Chondrocyte (in vitro differentiated cells): ENCODE measurements at regions not wholly inside any gene's neighbourhood (a gene's known extent, or its start where the extent isn't known, plus 50 kb on each side); places are given as distances from the start of the nearest gene placed in this dataset.

Experiments
- DNase-seq: peaks from one replicate; pipeline ENCODE4 v3.0.0; 2021; ENCODE audit warnings: mixed read lengths, low spot score
- H3K27ac Mint-ChIP-seq: one replicate; pipeline ENCODE4 v1.8.0; 2021; ENCODE audit warnings: mild to moderate bottlenecking, moderate library complexity, mixed read lengths; ENCODE audit not compliant: unreplicated experiment
- H3K27me3 Mint-ChIP-seq: 2 replicates; pipeline ENCODE4 v1.8.0; 2021; ENCODE audit warnings: low read depth, mixed read lengths
- H3K36me3 Mint-ChIP-seq: 2 replicates; pipeline ENCODE4 v1.8.0; 2021; ENCODE audit warnings: low read depth, mixed read lengths
- H3K4me1 Mint-ChIP-seq: 2 replicates; pipeline ENCODE4 v1.8.0; 2021; ENCODE audit warnings: low read depth, mild to moderate bottlenecking, mixed read lengths
- H3K4me3 Mint-ChIP-seq: one replicate; pipeline ENCODE4 v1.8.0; 2021; ENCODE audit warnings: mild to moderate bottlenecking, moderate library complexity, mixed read lengths; ENCODE audit not compliant: unreplicated experiment
- H3K9me3 Mint-ChIP-seq: 2 replicates; pipeline ENCODE4 v1.8.0; 2021; ENCODE audit warnings: low read depth, mixed read lengths
- CTCF ChIP-seq: fragments of 200-600 bp; sonication (generic); IDR thresholded peaks from 2 replicates; pipeline ENCODE4 v1.5.0; 2021; ENCODE audit warnings: antibody characterized with exemption, mild to moderate bottlenecking, moderate library complexity

GRCh38 chr10:3579845-3580244 lies 205.2 kb downstream of the KLF6 start:
- no peak for TF ChIP-seq CTCF
- Mint-ChIP-seq H3K27me3 (no peaks in the 10 kb centered on the region), H3K36me3 (no peaks in the 10 kb centered on the region), H3K27ac (no peak overlapping the region), H3K4me1 (peaks cover 10% of the 10 kb centered on the region), H3K9me3 (no peaks in the 10 kb centered on the region), H3K4me3 (no peak overlapping the region)
- DNase-seq, result no peak

GRCh38 chr10:3578682-3579081 lies 206.3 kb downstream of the KLF6 start:
- H3K27ac Mint-ChIP-seq, result no peak overlapping the region
- no peaks in the 10 kb centered on the region for H3K36me3 Mint-ChIP-seq
- H3K4me3 Mint-ChIP-seq, result no peak overlapping the region
- H3K9me3 Mint-ChIP-seq, result no peaks in the 10 kb centered on the region
- TF ChIP-seq CTCF, result no peak
- H3K4me1 Mint-ChIP-seq, result peaks cover 10% of the 10 kb centered on the region
- H3K27me3 Mint-ChIP-seq, result no peaks in the 10 kb centered on the region
- no peak for DNase-seq

- DNase-seq, result no peak
- no peak overlapping the region for H3K27ac Mint-ChIP-seq
- peaks cover 10% of the 10 kb centered on the region for H3K4me1 Mint-ChIP-seq
- no peak for TF ChIP-seq CTCF
- H3K4me3 Mint-ChIP-seq, result no peak overlapping the region
- H3K9me3 Mint-ChIP-seq, result no peaks in the 10 kb centered on the region
- H3K36me3 Mint-ChIP-seq, result no peaks in the 10 kb centered on the region
- H3K27me3 Mint-ChIP-seq, result no peaks in the 10 kb centered on the region
These were observed 206.8 kb downstream of the KLF6 start for GRCh38 chr10:3578159-3578558.

- no peak for TF ChIP-seq CTCF
- Mint-ChIP-seq H3K9me3 (no peaks in the 10 kb centered on the region), H3K27me3 (no peaks in the 10 kb centered on the region), H3K4me3 (no peak overlapping the region), H3K4me1 (peaks cover 33% of the 10 kb centered on the region), H3K36me3 (no peaks in the 10 kb centered on the region), H3K27ac (no peak overlapping the region)
- no peak for DNase-seq
These were observed 210.6 kb downstream of the KLF6 start for GRCh38 chr10:3574451-3574850.

- TF ChIP-seq CTCF, result no peak
- Mint-ChIP-seq H3K27me3 (no peaks in the 10 kb centered on the region), H3K4me3 (no peak overlapping the region), H3K27ac (no peak overlapping the region), H3K36me3 (no peaks in the 10 kb centered on the region), H3K4me1 (peaks cover 33% of the 10 kb centered on the region), H3K9me3 (no peaks in the 10 kb centered on the region)
- no peak for DNase-seq
These were observed 211.5 kb downstream of the KLF6 start for GRCh38 chr10:3573498-3573897.
